OCI-LY1 (cell line): ENCODE measurements at regions not wholly inside any gene's neighbourhood (a gene's known extent, or its start where the extent isn't known, plus 50 kb on each side); places are given as distances from the start of the nearest gene placed in this dataset.

Experiments
- H2AFZ ChIP-seq: fragments of 200-600 bp; sonication (generic), shearing (Covaris generic); 2 replicates; pipeline ENCODE4 v1.6.0; 2014; ENCODE audit warnings: antibody characterized with exemption, mild to moderate bottlenecking, low read length
- H3F3A ChIP-seq: fragments of 200-600 bp; sonication (generic), shearing (Covaris generic); 2 replicates; pipeline ENCODE4 v1.6.0; 2014; ENCODE audit warnings: mild to moderate bottlenecking, antibody characterized with exemption, low read length, moderate library complexity; ENCODE audit not compliant: insufficient read depth
- H3K27ac ChIP-seq: fragments of 200-600 bp; sonication (generic); 2 replicates; pipeline ENCODE4 v1.5.1; 2014; ENCODE audit warnings: low read length, mixed run types, mild to moderate bottlenecking, low read depth; ENCODE audit not compliant: poor library complexity, severe bottlenecking
- H3K27me3 ChIP-seq: fragments of 200-600 bp; sonication (generic); 2 replicates; pipeline ENCODE4 v1.6.0; 2014; ENCODE audit warnings: antibody characterized with exemption, mild to moderate bottlenecking, low read length, moderate library complexity; ENCODE audit not compliant: insufficient read depth
- H3K36me3 ChIP-seq: fragments of 200-600 bp; sonication (generic); 2 replicates; pipeline ENCODE4 v1.6.1; 2014; ENCODE audit warnings: mild to moderate bottlenecking, antibody characterized with exemption, low read length, moderate library complexity, mixed read lengths; ENCODE audit not compliant: insufficient read depth
- H3K4me1 ChIP-seq: fragments of 200-600 bp; sonication (generic); 2 replicates; pipeline ENCODE4 v1.5.1; 2014; ENCODE audit warnings: mild to moderate bottlenecking, low read length, moderate library complexity; ENCODE audit not compliant: insufficient read depth, severe bottlenecking
- H3K4me2 ChIP-seq: fragments of 200-600 bp; sonication (generic), shearing (Covaris generic); 2 replicates; pipeline ENCODE4 v1.6.1; 2014; ENCODE audit warnings: low read length
- H3K4me3 ChIP-seq: fragments of 200-600 bp; sonication (generic); 2 replicates; pipeline ENCODE4 v1.5.1; 2014; ENCODE audit warnings: low read length, low read depth, mild to moderate bottlenecking, mixed read lengths; ENCODE audit not compliant: poor library complexity, severe bottlenecking
- H3K79me2 ChIP-seq: fragments of 200-600 bp; shearing (Covaris generic); 2 replicates; pipeline ENCODE4 v1.6.1; 2016; ENCODE audit warnings: mixed run types, low read length, mixed read lengths; ENCODE audit not compliant: insufficient read depth
- H3K9ac ChIP-seq: fragments of 200-600 bp; sonication (generic), shearing (Covaris generic); 2 replicates; pipeline ENCODE4 v1.6.1; 2014; ENCODE audit warnings: mild to moderate bottlenecking, low read length, mixed read lengths
- H3K9me2 ChIP-seq: fragments of 200-600 bp; sonication (generic), shearing (Covaris generic); 2 replicates; pipeline ENCODE4 v1.6.1; 2014; ENCODE audit warnings: low read depth, mild to moderate bottlenecking, low read length, mixed read lengths
- H3K9me3 ChIP-seq: fragments of 200-600 bp; shearing (Covaris generic); 2 replicates; pipeline ENCODE4 v1.6.1; 2014; ENCODE audit warnings: low read length, mixed read lengths
- H4K20me1 ChIP-seq: fragments of 200-600 bp; sonication (generic), shearing (Covaris generic); 2 replicates; pipeline ENCODE4 v1.6.0; 2016; ENCODE audit warnings: mild to moderate bottlenecking, low read length; ENCODE audit not compliant: insufficient read depth
- CTCF ChIP-seq: fragments of 200-600 bp; sonication (generic), shearing (Covaris generic); IDR thresholded peaks from 2 replicates; pipeline ENCODE4 v1.5.1; 2017; ENCODE audit warnings: mild to moderate bottlenecking, antibody characterized with exemption, low read length, moderate library complexity, mixed read lengths
- EZH2 ChIP-seq: fragments of 200-600 bp; sonication (generic), shearing (Covaris generic); IDR thresholded peaks from 2 replicates; pipeline ENCODE4 v1.8.0; 2017; ENCODE audit warnings: borderline replicate concordance, mixed run types, mild to moderate bottlenecking, antibody characterized with exemption, low read length, moderate library complexity, mixed read lengths

GRCh38 chr18:51513517-51513916 is 316.0 kb upstream of the MEX3C start:
- H3K9ac ChIP-seq = no peak overlapping the region
- no peaks in the 10 kb centered on the region for H4K20me1 ChIP-seq
- no peaks in the 10 kb centered on the region for H3K27me3 ChIP-seq
- no peak for TF ChIP-seq EZH2
- no peak for TF ChIP-seq CTCF
- H3K9me2 ChIP-seq = no peaks in the 10 kb centered on the region
- no peaks in the 10 kb centered on the region for H3F3A ChIP-seq
- H2AFZ ChIP-seq = no peak overlapping the region
- no peaks in the 10 kb centered on the region for H3K36me3 ChIP-seq
- no peaks in the 10 kb centered on the region for H3K4me1 ChIP-seq
- H3K79me2 ChIP-seq = no peaks in the 10 kb centered on the region
- H3K4me2 ChIP-seq = no peak overlapping the region
- no peak overlapping the region for H3K4me3 ChIP-seq
- no peaks in the 10 kb centered on the region; the same call in 1 of the 2 replicates for H3K9me3 ChIP-seq
- H3K27ac ChIP-seq = no peak overlapping the region

GRCh38 chr18:51514128-51514527 is 316.6 kb upstream of the MEX3C start:
- Histone ChIP-seq H3K4me2 (no peak overlapping the region), H3K9ac (no peak overlapping the region), H3K27me3 (no peaks in the 10 kb centered on the region), H3K36me3 (no peaks in the 10 kb centered on the region), H2AFZ (no peak overlapping the region), H3K9me3 (no peaks in the 10 kb centered on the region; the same call in 1 of the 2 replicates), H3K9me2 (no peaks in the 10 kb centered on the region), H3F3A (no peaks in the 10 kb centered on the region), H3K27ac (no peak overlapping the region), H4K20me1 (no peaks in the 10 kb centered on the region), H3K79me2 (no peaks in the 10 kb centered on the region), H3K4me1 (no peaks in the 10 kb centered on the region), H3K4me3 (no peak overlapping the region)
- no peak for TF ChIP-seq EZH2
- no peak for TF ChIP-seq CTCF

- H3K27ac ChIP-seq = no peak overlapping the region
- H3K9me2 ChIP-seq = no peaks in the 10 kb centered on the region
- H3K4me2 ChIP-seq = no peak overlapping the region
- H2AFZ ChIP-seq = no peak overlapping the region
- H3K4me3 ChIP-seq = no peak overlapping the region
- H3K4me1 ChIP-seq = no peaks in the 10 kb centered on the region
- H3K9me3 ChIP-seq = no peaks in the 10 kb centered on the region
- no peaks in the 10 kb centered on the region for H4K20me1 ChIP-seq
- H3K9ac ChIP-seq = no peak overlapping the region
- H3K79me2 ChIP-seq = no peaks in the 10 kb centered on the region
- H3K27me3 ChIP-seq = peaks cover 5% of the 10 kb centered on the region; the same call in 1 of the 2 replicates
- H3F3A ChIP-seq = no peaks in the 10 kb centered on the region
- no peaks in the 10 kb centered on the region for H3K36me3 ChIP-seq
- TF ChIP-seq CTCF (no peak), EZH2 (no peak)
Observed at GRCh38 chr18:51516478-51517038, 319.1 kb upstream of the MEX3C start.
